ENCODE measurements at regions not wholly inside any gene's neighbourhood (a gene's known extent, or its start where the extent isn't known, plus 50 kb on each side); places are given as distances from the start of the nearest gene placed in this dataset.
"Not testable (repeated sequence)": the region's sequence is repeated elsewhere in the genome, so short reads cannot be mapped to it uniquely, and the experiment has no call there.

GRCh38 chr1:163571950-163572349 lies 250.2 kb downstream of the NUF2 start:
- peaks cover 3% of the 10 kb centered on the region for H3K27me3 Mint-ChIP-seq
- DNase-seq (ENCODE audit: low spot score in 2 of 2) (no peak), ATAC-seq (ENCODE audit: low read depth) (no peak)
- no peaks in the 10 kb centered on the region for H3K4me1 Mint-ChIP-seq
- no peak overlapping the region for H3K27ac Mint-ChIP-seq
- H3K9me3 Mint-ChIP-seq: peaks cover 1% of the 10 kb centered on the region
- no peaks in the 10 kb centered on the region for H3K36me3 Mint-ChIP-seq
- no peak overlapping the region for H3K4me3 Mint-ChIP-seq

GRCh38 chr1:163574119-163574518 lies 252.4 kb downstream of the NUF2 start:
- no peak overlapping the region for H3K4me3 Mint-ChIP-seq
- DNase-seq (ENCODE audit: low spot score in 2 of 2) (no peak), ATAC-seq (ENCODE audit: low read depth) (no peak)
- no peaks in the 10 kb centered on the region for H3K36me3 Mint-ChIP-seq
- no peak overlapping the region for H3K27ac Mint-ChIP-seq
- H3K27me3 Mint-ChIP-seq: peaks cover 3% of the 10 kb centered on the region
- H3K9me3 Mint-ChIP-seq: peaks cover 1% of the 10 kb centered on the region
- no peaks in the 10 kb centered on the region for H3K4me1 Mint-ChIP-seq

- H3K36me3 Mint-ChIP-seq: no peaks in the 10 kb centered on the region
- no peak overlapping the region for H3K4me3 Mint-ChIP-seq
- ATAC-seq (ENCODE audit: low read depth) (no peak), DNase-seq (ENCODE audit: low spot score in 2 of 2) (no peak)
- H3K27ac Mint-ChIP-seq: no peak overlapping the region
- H3K4me1 Mint-ChIP-seq: no peaks in the 10 kb centered on the region
- H3K27me3 Mint-ChIP-seq: no peaks in the 10 kb centered on the region
- H3K9me3 Mint-ChIP-seq: peaks cover 1% of the 10 kb centered on the region
Observed at GRCh38 chr1:163580926-163581325, 259.2 kb downstream of the NUF2 start.

GRCh38 chr1:163583661-163584181 lies 262.0 kb downstream of the NUF2 start:
- H3K9me3 Mint-ChIP-seq: no peaks in the 10 kb centered on the region
- H3K36me3 Mint-ChIP-seq: no peaks in the 10 kb centered on the region
- ATAC-seq (ENCODE audit: low read depth) (no peak), DNase-seq (ENCODE audit: low spot score in 2 of 2) (no peak)
- no peak overlapping the region for H3K4me3 Mint-ChIP-seq
- H3K27ac Mint-ChIP-seq: no peak overlapping the region
- H3K27me3 Mint-ChIP-seq: no peaks in the 10 kb centered on the region
- H3K4me1 Mint-ChIP-seq: no peaks in the 10 kb centered on the region

- no peak for DNase-seq (ENCODE audit: low spot score in 2 of 2)
- Mint-ChIP-seq H3K27me3 (no peaks in the 10 kb centered on the region), H3K27ac (no peak overlapping the region), H3K36me3 (no peaks in the 10 kb centered on the region), H3K9me3 (no peaks in the 10 kb centered on the region), H3K4me3 (no peak overlapping the region), H3K4me1 (no peaks in the 10 kb centered on the region)
- no peak for ATAC-seq (ENCODE audit: low read depth)
Observed at GRCh38 chr1:163585796-163586195, 264.0 kb downstream of the NUF2 start.

GRCh38 chr1:163588796-163589195 lies 267.0 kb downstream of the NUF2 start:
- DNase-seq (ENCODE audit: low spot score in 2 of 2) (no peak), ATAC-seq (ENCODE audit: low read depth) (no peak)
- Mint-ChIP-seq H3K4me1 (no peaks in the 10 kb centered on the region), H3K27ac (no peak overlapping the region), H3K9me3 (peaks cover 8% of the 10 kb centered on the region), H3K36me3 (no peaks in the 10 kb centered on the region), H3K4me3 (no peak overlapping the region), H3K27me3 (peaks cover 2% of the 10 kb centered on the region)

GRCh38 chr1:163589735-163590134 lies 268.0 kb downstream of the NUF2 start:
- Mint-ChIP-seq H3K36me3 (no peaks in the 10 kb centered on the region), H3K27ac (no peak overlapping the region), H3K27me3 (peaks cover 2% of the 10 kb centered on the region), H3K4me3 (no peak overlapping the region), H3K9me3 (peaks cover 8% of the 10 kb centered on the region), H3K4me1 (no peaks in the 10 kb centered on the region)
- DNase-seq (ENCODE audit: low spot score in 2 of 2) (no peak), ATAC-seq (ENCODE audit: low read depth) (no peak)

- H3K36me3 Mint-ChIP-seq; H3K4me3 Mint-ChIP-seq; H3K9me3 Mint-ChIP-seq; DNase-seq (ENCODE audit: low spot score in 2 of 2); H3K4me1 Mint-ChIP-seq; ATAC-seq (ENCODE audit: low read depth); H3K27me3 Mint-ChIP-seq; H3K27ac Mint-ChIP-seq: not testable (repeated sequence)
Observed at GRCh38 chr1:163591131-163591530, 269.4 kb downstream of the NUF2 start.

- DNase-seq (ENCODE audit: low spot score in 2 of 2); H3K4me3 Mint-ChIP-seq; H3K9me3 Mint-ChIP-seq; ATAC-seq (ENCODE audit: low read depth); H3K4me1 Mint-ChIP-seq; H3K27me3 Mint-ChIP-seq; H3K36me3 Mint-ChIP-seq; H3K27ac Mint-ChIP-seq: not testable (repeated sequence)
Observed at GRCh38 chr1:163592623-163593022, 270.9 kb downstream of the NUF2 start.

- not testable (repeated sequence) for H3K4me3 Mint-ChIP-seq
Observed at GRCh38 chr1:163596106-163596505, 274.4 kb downstream of the NUF2 start.

GRCh38 chr1:163596541-163597258 lies 274.9 kb downstream of the NUF2 start:
- ATAC-seq (ENCODE audit: low read depth): no peak
- no peak overlapping the region for H3K4me3 Mint-ChIP-seq
- no peak overlapping the region for H3K27ac Mint-ChIP-seq
- DNase-seq (ENCODE audit: low spot score in 2 of 2): no peak
- peaks cover 5% of the 10 kb centered on the region for H3K4me1 Mint-ChIP-seq
- peaks cover 8% of the 10 kb centered on the region for H3K9me3 Mint-ChIP-seq
- no peaks in the 10 kb centered on the region for H3K36me3 Mint-ChIP-seq
- H3K27me3 Mint-ChIP-seq: peaks cover 2% of the 10 kb centered on the region

More at GRCh38 chr1:163596106-163596505, 274.4 kb downstream of the NUF2 start:
- ATAC-seq (ENCODE audit: low read depth); H3K27me3 Mint-ChIP-seq; H3K9me3 Mint-ChIP-seq; DNase-seq (ENCODE audit: low spot score in 2 of 2); H3K27ac Mint-ChIP-seq; H3K36me3 Mint-ChIP-seq; H3K4me1 Mint-ChIP-seq: not testable (repeated sequence)

- ATAC-seq (ENCODE audit: low read depth): no peak
- H3K4me1 Mint-ChIP-seq: no peaks in the 10 kb centered on the region
- no peaks in the 10 kb centered on the region for H3K36me3 Mint-ChIP-seq
- no peaks in the 10 kb centered on the region for H3K9me3 Mint-ChIP-seq
- no peaks in the 10 kb centered on the region for H3K27me3 Mint-ChIP-seq
- no peak overlapping the region for H3K27ac Mint-ChIP-seq
- H3K4me3 Mint-ChIP-seq: no peak overlapping the region
- DNase-seq (ENCODE audit: low spot score in 2 of 2): no peak
Observed at GRCh38 chr1:163604321-163604720, 282.6 kb downstream of the NUF2 start.

- no peak overlapping the region for H3K4me3 Mint-ChIP-seq
- H3K4me1 Mint-ChIP-seq: no peaks in the 10 kb centered on the region
- H3K9me3 Mint-ChIP-seq: no peaks in the 10 kb centered on the region
Observed at GRCh38 chr1:163604896-163605295, 283.1 kb downstream of the NUF2 start.

GRCh38 chr1:163608979-163609378 lies 287.2 kb downstream of the NUF2 start:
- H3K4me3 Mint-ChIP-seq: no peak overlapping the region
- H3K27me3 Mint-ChIP-seq: no peaks in the 10 kb centered on the region
- H3K27ac Mint-ChIP-seq: no peak overlapping the region
- ATAC-seq (ENCODE audit: low read depth): no peak
- no peaks in the 10 kb centered on the region for H3K9me3 Mint-ChIP-seq
- H3K4me1 Mint-ChIP-seq: no peaks in the 10 kb centered on the region
- H3K36me3 Mint-ChIP-seq: no peaks in the 10 kb centered on the region
- DNase-seq (ENCODE audit: low spot score in 2 of 2): no peak

More at GRCh38 chr1:163604896-163605295, 283.1 kb downstream of the NUF2 start:
- ATAC-seq (ENCODE audit: low read depth) (no peak), DNase-seq (ENCODE audit: low spot score in 2 of 2) (no peak)
- no peak overlapping the region for H3K27ac Mint-ChIP-seq
- H3K27me3 Mint-ChIP-seq: no peaks in the 10 kb centered on the region
- H3K36me3 Mint-ChIP-seq: no peaks in the 10 kb centered on the region

- ATAC-seq (ENCODE audit: low read depth) (no peak), DNase-seq (ENCODE audit: low spot score in 2 of 2) (no peak)
- H3K4me1 Mint-ChIP-seq: no peaks in the 10 kb centered on the region
- no peak overlapping the region for H3K27ac Mint-ChIP-seq
- no peaks in the 10 kb centered on the region for H3K36me3 Mint-ChIP-seq
- no peaks in the 10 kb centered on the region for H3K27me3 Mint-ChIP-seq
- no peaks in the 10 kb centered on the region for H3K9me3 Mint-ChIP-seq
- no peak overlapping the region for H3K4me3 Mint-ChIP-seq
Observed at GRCh38 chr1:163609858-163610257, 288.1 kb downstream of the NUF2 start.
